ENCODE measurements at regions not wholly inside any gene's neighbourhood (a gene's known extent, or its start where the extent isn't known, plus 50 kb on each side); places are given as distances from the start of the nearest gene placed in this dataset.
A peak's percentile ranks its signal among the peaks of the same experiment; 100 is the strongest.

DNA sequence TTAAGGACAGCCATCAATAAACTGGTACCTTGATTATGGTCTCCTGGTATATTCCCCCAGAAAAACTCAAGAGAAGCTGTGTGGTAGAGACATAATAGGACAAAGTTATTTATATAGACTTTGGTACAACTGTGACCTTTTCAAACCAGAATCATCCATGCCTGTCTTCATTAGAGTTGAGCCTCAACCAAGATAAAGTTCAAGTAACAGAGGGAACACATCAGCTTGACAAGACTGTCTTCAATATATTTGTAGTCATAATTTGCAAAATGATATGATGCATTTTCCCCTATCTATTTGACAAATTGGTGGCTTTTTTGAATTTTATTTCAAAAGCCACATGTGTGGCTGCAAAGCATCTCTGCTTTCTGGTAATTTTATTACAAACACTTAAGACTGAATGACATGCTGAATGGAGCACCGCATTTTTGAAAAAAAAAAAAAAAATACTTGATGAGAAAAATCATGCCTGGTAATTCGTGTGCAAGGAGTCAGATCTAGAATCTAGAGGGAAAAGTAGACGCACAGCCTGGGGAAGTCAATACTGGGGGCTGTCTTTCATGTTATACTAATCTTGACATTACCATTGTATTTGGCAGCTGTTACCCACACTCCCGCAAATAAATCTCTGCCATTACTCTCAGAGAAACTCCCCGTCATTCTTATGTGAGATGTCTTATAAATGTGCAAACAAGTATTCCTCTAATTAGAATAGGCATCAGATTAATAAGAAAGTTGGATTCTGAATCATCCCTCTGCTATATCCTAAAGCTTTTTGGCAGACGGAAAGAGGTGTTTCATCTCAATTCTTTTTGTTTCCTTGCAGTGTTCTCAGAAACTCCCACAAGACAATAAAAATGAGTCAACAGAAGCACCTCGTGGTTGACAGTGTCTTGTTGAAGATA lies 554.8 kb upstream of the CBLB start:
- no peak overlapping the region for H3K4me3 ChIP-seq
- H3K27ac ChIP-seq, result no peak overlapping the region
- H3K4me1 ChIP-seq, result peaks cover 0 to 7% (median 2%) of the 10 kb centered on the region in 4 donors
- no peaks in the 10 kb centered on the region for H3K9me3 ChIP-seq
- intact Hi-C loops (cut with DNase I; ENCODE audit: low total_unique reads), result no loop called here
- TF ChIP-seq, protein P1, sequence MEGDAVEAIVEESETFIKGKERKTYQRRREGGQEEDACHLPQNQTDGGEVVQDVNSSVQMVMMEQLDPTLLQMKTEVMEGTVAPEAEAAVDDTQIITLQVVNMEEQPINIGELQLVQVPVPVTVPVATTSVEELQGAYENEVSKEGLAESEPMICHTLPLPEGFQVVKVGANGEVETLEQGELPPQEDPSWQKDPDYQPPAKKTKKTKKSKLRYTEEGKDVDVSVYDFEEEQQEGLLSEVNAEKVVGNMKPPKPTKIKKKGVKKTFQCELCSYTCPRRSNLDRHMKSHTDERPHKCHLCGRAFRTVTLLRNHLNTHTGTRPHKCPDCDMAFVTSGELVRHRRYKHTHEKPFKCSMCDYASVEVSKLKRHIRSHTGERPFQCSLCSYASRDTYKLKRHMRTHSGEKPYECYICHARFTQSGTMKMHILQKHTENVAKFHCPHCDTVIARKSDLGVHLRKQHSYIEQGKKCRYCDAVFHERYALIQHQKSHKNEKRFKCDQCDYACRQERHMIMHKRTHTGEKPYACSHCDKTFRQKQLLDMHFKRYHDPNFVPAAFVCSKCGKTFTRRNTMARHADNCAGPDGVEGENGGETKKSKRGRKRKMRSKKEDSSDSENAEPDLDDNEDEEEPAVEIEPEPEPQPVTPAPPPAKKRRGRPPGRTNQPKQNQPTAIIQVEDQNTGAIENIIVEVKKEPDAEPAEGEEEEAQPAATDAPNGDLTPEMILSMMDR (IDR thresholded peaks at IDR 0.05), result no peak
- no peaks in the 10 kb centered on the region for H3K27me3 ChIP-seq
- H3K36me3 ChIP-seq, result no peaks in the 10 kb centered on the region
- no peak for DNase-seq

DNA sequence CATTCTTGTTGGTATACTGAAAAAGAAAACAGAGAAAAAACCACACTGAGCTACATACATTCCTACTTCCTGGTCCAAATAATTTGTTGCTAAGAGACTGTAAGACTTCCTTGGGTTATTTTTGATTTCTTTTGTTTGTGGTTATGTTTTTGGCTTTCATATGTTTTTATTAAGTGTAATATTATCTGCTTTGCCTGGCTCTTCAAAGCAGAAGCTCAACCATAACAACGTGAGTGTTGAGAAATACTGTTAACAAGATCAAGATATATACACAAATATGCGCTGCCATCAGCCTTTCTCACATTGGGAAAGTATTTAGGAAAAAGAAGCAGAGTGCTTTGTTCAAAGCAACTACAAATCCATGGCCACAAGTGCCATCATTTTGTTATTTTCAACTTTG lies 556.2 kb upstream of the CBLB start:
- no peak for DNase-seq
- Histone ChIP-seq H3K27ac (no peak overlapping the region), H3K27me3 (no peaks in the 10 kb centered on the region), H3K4me1 (peaks cover 0 to 15% (median 2%) of the 10 kb centered on the region in 4 donors), H3K36me3 (no peaks in the 10 kb centered on the region), H3K9me3 (no peaks in the 10 kb centered on the region), H3K4me3 (no peak overlapping the region)
- intact Hi-C loops (cut with DNase I; ENCODE audit: low total_unique reads), result no loop called here
- TF ChIP-seq, protein P1 (IDR thresholded peaks at IDR 0.05), result no peak

DNA sequence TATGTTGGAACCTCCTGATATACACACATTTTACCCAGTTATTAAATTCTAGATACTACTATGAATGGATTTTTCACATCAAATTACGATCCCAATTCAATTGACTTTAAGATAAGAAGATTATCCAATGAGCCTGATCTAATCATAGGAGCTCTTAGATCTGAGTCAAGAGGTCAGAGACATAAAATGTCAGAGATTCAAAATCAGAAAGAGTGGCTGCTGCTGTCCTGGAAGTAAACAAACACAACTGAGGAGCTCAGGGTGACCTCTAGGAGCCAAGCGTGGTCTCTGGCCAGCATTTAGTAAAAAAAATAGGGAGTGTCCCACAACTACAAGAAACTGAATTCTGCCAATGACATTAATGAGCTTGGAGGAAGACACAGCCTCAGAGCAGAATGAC lies 557.1 kb upstream of the CBLB start:
- TF ChIP-seq, protein P1 (IDR thresholded peaks at IDR 0.05), result no peak
- no peak for DNase-seq
- Histone ChIP-seq H3K9me3 (no peaks in the 10 kb centered on the region), H3K27me3 (no peaks in the 10 kb centered on the region), H3K4me1 (peaks cover 0 to 15% (median 2%) of the 10 kb centered on the region in 4 donors), H3K36me3 (no peaks in the 10 kb centered on the region), H3K27ac (no peak overlapping the region), H3K4me3 (no peak overlapping the region)
- intact Hi-C loops (cut with DNase I; ENCODE audit: low total_unique reads), result no loop called here

DNA sequence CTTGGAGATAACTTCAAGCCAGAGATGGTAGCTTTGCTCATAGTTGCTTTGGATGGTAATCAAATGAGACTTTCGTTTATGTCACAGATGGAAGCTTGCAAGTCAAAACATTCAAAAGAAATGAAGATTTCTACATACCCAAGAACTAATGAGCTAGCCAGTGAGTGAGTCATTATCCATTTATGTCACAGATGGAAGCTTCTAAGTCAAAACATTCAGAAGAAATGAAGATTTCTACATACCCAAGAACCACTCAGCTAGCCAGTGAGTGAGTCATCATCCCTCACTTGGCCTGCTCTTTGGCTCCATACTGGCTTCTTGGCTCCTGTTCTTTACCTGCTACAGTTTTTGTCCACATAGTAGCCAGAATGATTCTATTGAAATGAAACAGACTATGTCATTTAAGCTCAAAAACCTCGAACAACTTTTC lies 559.8 kb upstream of the CBLB start:
- no peaks in the 10 kb centered on the region for H3K27me3 ChIP-seq
- H3K9me3 ChIP-seq, result no peaks in the 10 kb centered on the region
- no peak overlapping the region for H3K4me3 ChIP-seq
- TF ChIP-seq, protein P1 (IDR thresholded peaks at IDR 0.05), result no peak
- H3K4me1 ChIP-seq, result peaks cover 0 to 15% (median 2%) of the 10 kb centered on the region in 4 donors
- intact Hi-C loops (cut with DNase I; ENCODE audit: low total_unique reads), result no loop called here
- no peak overlapping the region for H3K27ac ChIP-seq
- peak in 1 of 2 donors; percentile 68 for DNase-seq
- H3K36me3 ChIP-seq, result no peaks in the 10 kb centered on the region

DNA sequence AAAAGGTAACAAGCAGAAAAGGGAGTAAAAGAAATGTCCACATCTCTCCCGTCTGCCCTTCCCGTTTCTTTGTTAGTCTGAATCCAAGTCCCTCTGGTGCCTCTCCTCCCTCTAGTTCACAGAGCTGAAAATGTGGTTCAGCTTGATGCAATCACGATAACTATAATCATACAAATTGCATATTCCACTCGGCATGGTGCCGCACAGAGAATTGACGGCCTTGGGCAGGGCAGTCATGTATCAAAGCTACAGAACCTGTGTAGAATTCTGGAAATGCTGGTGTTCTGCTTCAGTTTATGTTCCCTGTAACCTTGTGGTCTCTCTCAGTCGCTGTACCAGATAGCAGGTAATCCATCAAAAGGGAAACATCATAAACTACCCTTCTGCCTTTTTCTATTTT lies 562.9 kb upstream of the CBLB start:
- Histone ChIP-seq H3K36me3 (no peaks in the 10 kb centered on the region), H3K4me1 (peaks cover 0 to 15% (median 2%) of the 10 kb centered on the region in 4 donors), H3K4me3 (no peak overlapping the region), H3K27me3 (no peaks in the 10 kb centered on the region), H3K9me3 (no peaks in the 10 kb centered on the region), H3K27ac (no peak overlapping the region)
- no peak for DNase-seq
- TF ChIP-seq, protein P1 (IDR thresholded peaks at IDR 0.05), result no peak
- intact Hi-C loops (cut with DNase I; ENCODE audit: low total_unique reads), result no loop called here

Measured in tibial artery (tissue), 4 donors.